K562 (cell line): ENCODE measurements at regions not wholly inside any gene's neighbourhood (a gene's known extent, or its start where the extent isn't known, plus 50 kb on each side); places are given as distances from the start of the nearest gene placed in this dataset.

Experiments used
- ATAC-seq: fragments of 200-7000 bp; cut with Tn5 transposase; 3 replicates; pipeline ENCODE4 v1.9.1; 2020; ENCODE audit warnings: moderate library complexity
- BruUV-seq: library from RNA; stranded (reverse); fragments of 400-500 nt; replicated peaks from 2 replicates; lab custom pipeline; 2021; lab: Mats Ljungman, UMichigan
- CTCF ChIA-PET: fragments of 300-600 bp; formaldehyde crosslinking; extraction: SDS; loops from one replicate; lab custom pipeline; 2021; ENCODE audit warnings: low intra/inter-chr PET ratio; lab: Yijun Ruan, JAX
- POLR2A ChIA-PET: fragments of 300-600, 350-650 bp; sonication (Branson Sonifier 250); formaldehyde crosslinking; extraction: SDS; loops from one replicate; lab custom pipeline; 2021; ENCODE audit warnings: antibody characterized with exemption, inconsistent platforms; lab: Yijun Ruan, JAX
- DNase-seq, 4 experiments: peaks; one replicate each; pipeline versions ENCODE4 v3.0.0 to v3.0.0-alpha.2; 2011 to 2018; ENCODE audit warnings: low spot score in 3 of 4, mixed read lengths in 3 of 4; ENCODE audit errors: extremely low read depth in 1 of 4
- FAIRE-seq: peaks from 2 replicates; lab custom pipeline; 2011; peaks lifted over from hg19 to GRCh38; lab: Jason Lieb, UNC
- H2AFZ ChIP-seq: 2 replicates; pipeline ENCODE4 v1.6.0; 2011; ENCODE audit warnings: low read depth, low read length, control low read depth, inconsistent platforms
- H3K27ac ChIP-seq: fragments of 200-600 bp; 3 replicates; pipeline ENCODE4 v1.8.0; 2011; ENCODE audit warnings: low read depth, mild to moderate bottlenecking, control low read depth, inconsistent platforms, low read length, moderate library complexity, mixed read lengths; ENCODE audit errors: extremely low read depth
- H3K27me3 ChIP-seq, 2 experiments: fragments of 300-600 bp in 1 of 2; 2 replicates in 1 of 2; 3 replicates in 1 of 2; pipeline versions ENCODE4 v1.6.0 to v1.8.0; 2011; ENCODE audit warnings: inconsistent platforms in 2 of 2, low read length in 2 of 2, mild to moderate bottlenecking in 1 of 2, mixed read lengths in 1 of 2, moderate library complexity in 1 of 2; ENCODE audit not compliant: control insufficient read depth in 2 of 2, insufficient read depth in 2 of 2
- H3K36me3 ChIP-seq: fragments of 300-600 bp; 3 replicates; pipeline ENCODE4 v1.8.0; 2011; ENCODE audit warnings: mild to moderate bottlenecking, low read length, inconsistent platforms; ENCODE audit not compliant: control insufficient read depth, insufficient read depth
- H3K4me1 ChIP-seq, 2 experiments: fragments of 200-600 bp in 1 of 2; replicated peaks in 1 of 2; 2 replicates in 1 of 2; 3 replicates in 1 of 2; pipeline versions ENCODE4 v1.5.1 to v1.8.0; 2011; ENCODE audit warnings: inconsistent platforms in 2 of 2, low read length in 2 of 2, mild to moderate bottlenecking in 1 of 2, mixed read lengths in 1 of 2, moderate library complexity in 1 of 2; ENCODE audit not compliant: control insufficient read depth in 2 of 2, insufficient read depth in 2 of 2
- H3K4me2 ChIP-seq: 2 replicates; pipeline ENCODE4 v1.6.1; 2011; ENCODE audit warnings: low read length, control low read depth, inconsistent platforms, mixed read lengths; ENCODE audit not compliant: insufficient read depth
- H3K4me3 ChIP-seq: fragments of 200-600 bp; sonication (generic), shearing (Covaris generic); 2 replicates; pipeline ENCODE4 v1.5.1; 2016; ENCODE audit warnings: control low read depth, inconsistent platforms
- H3K79me2 ChIP-seq: fragments of 200-600 bp; 3 replicates; pipeline ENCODE4 v1.8.0; 2011; ENCODE audit warnings: low read length, inconsistent platforms; ENCODE audit not compliant: control insufficient read depth, insufficient read depth
- H3K9ac ChIP-seq, 2 experiments: 2 replicates each; pipeline versions ENCODE4 v1.6.0 to v1.6.1; 2011; ENCODE audit warnings: low read depth in 2 of 2, low read length in 2 of 2, control low read depth in 1 of 2, inconsistent platforms in 1 of 2, mild to moderate bottlenecking in 1 of 2, mixed read lengths in 1 of 2; ENCODE audit not compliant: insufficient read depth in 1 of 2
- H3K9me1 ChIP-seq: one replicate; pipeline ENCODE4 v1.6.0; 2011; ENCODE audit warnings: inconsistent platforms, mild to moderate bottlenecking, low read length, moderate library complexity; ENCODE audit not compliant: control insufficient read depth, insufficient read depth
- H3K9me3 ChIP-seq: replicated peaks from 2 replicates; pipeline ENCODE4 v1.5.1; 2011; ENCODE audit warnings: low read depth, low read length, inconsistent platforms; ENCODE audit not compliant: control insufficient read depth, insufficient read depth
- H4K20me1 ChIP-seq: replicated peaks from 2 replicates; pipeline ENCODE4 v1.6.1; 2011; ENCODE audit warnings: low read length, inconsistent platforms, mixed read lengths; ENCODE audit not compliant: control insufficient read depth, insufficient read depth
- ETS1 ChIP-seq: conservative IDR thresholded peaks from 2 replicates; pipeline ENCODE4 v1.6.1; 2011; ENCODE audit warnings: low read depth, mild to moderate bottlenecking, low read length; ENCODE audit not compliant: control insufficient read depth
- FOSL1 ChIP-seq: fragments of 200-800 bp; sonication (Bioruptor generic); conservative IDR thresholded peaks from 2 replicates; pipeline ENCODE4 v1.6.1; 2016; ENCODE audit warnings: missing genetic modification characterization, missing compliant biosample characterization
- L3MBTL2 ChIP-seq: fragments of 450-650 bp; IDR thresholded peaks from 2 replicates; pipeline ENCODE4 v1.6.1; 2016; ENCODE audit warnings: mild to moderate bottlenecking, moderate library complexity
- LEF1 ChIP-seq: fragments of 450-650 bp; IDR thresholded peaks from 2 replicates; pipeline ENCODE4 v1.6.1; 2016; ENCODE audit warnings: mild to moderate bottlenecking
- NCOA2 ChIP-seq, 2 experiments: fragments of 450-650 bp; IDR thresholded peaks; 2 replicates each; pipeline ENCODE4 v1.6.1; 2018; ENCODE audit warnings: mild to moderate bottlenecking in 2 of 2, moderate library complexity in 1 of 2; ENCODE audit not compliant: partially characterized antibody in 2 of 2
- NRF1 ChIP-seq, 2 experiments: fragments of 450-650 bp; IDR thresholded peaks in 1 of 2; conservative IDR thresholded peaks in 1 of 2; 2 replicates each; pipeline ENCODE4 v1.6.1; 2014; ENCODE audit warnings: mild to moderate bottlenecking in 2 of 2
- RFX5 ChIP-seq: IDR thresholded peaks from 2 replicates; pipeline ENCODE4 v1.6.1; 2011; ENCODE audit warnings: low read depth, mild to moderate bottlenecking, improper control_type of control experiment, low read length
- SMARCE1 ChIP-seq: fragments of 450-650 bp; IDR thresholded peaks from 2 replicates; pipeline ENCODE4 v1.7.1; 2016; ENCODE audit warnings: mild to moderate bottlenecking
- TAF1 ChIP-seq: IDR thresholded peaks from 2 replicates; pipeline ENCODE4 v1.6.1; 2011; ENCODE audit warnings: mild to moderate bottlenecking, low read length, moderate library complexity; ENCODE audit not compliant: insufficient read depth, control insufficient read depth, severe bottlenecking; ENCODE audit errors: extremely low read depth
- TCF7 ChIP-seq: sonication (generic); IDR thresholded peaks from 2 replicates; pipeline ENCODE4 v1.6.1; 2016; ENCODE audit warnings: antibody characterized with exemption, borderline replicate concordance
- XRCC3 ChIP-seq: fragments of 450-650 bp; IDR thresholded peaks from 2 replicates; pipeline ENCODE4 v1.6.1; 2017; ENCODE audit warnings: mild to moderate bottlenecking, moderate library complexity
- ZBTB1 ChIP-seq: sonication (generic); formaldehyde crosslinking; IDR thresholded peaks from 2 replicates; pipeline ENCODE4 v1.8.1; 2023; ENCODE audit warnings: missing genetic modification reagents, low read depth, mild to moderate bottlenecking, borderline replicate concordance
- ZC3H4 ChIP-seq: sonication (generic); formaldehyde crosslinking; IDR thresholded peaks from 2 replicates; pipeline ENCODE4 v1.9.0; 2021; ENCODE audit warnings: missing genetic modification reagents, borderline replicate concordance
- ZNF174 ChIP-seq: fragments of 250-450 bp; sonication (Bioruptor Pico); IDR thresholded peaks from 2 replicates; pipeline ENCODE4 v1.4.0; 2020; ENCODE audit warnings: mild to moderate bottlenecking
- ZNF655 ChIP-seq: fragments of 250-450 bp; sonication (Bioruptor Pico); IDR thresholded peaks from 2 replicates; pipeline ENCODE4 v1.5.0; 2021
- WGBS: fragments of 100-300 bp; shearing (Covaris generic); methylation state at CpG from one replicate; pipeline ENCODE4 v1.1.6; 2016; ENCODE audit warnings: low coverage, mixed read lengths; ENCODE audit not compliant: insufficient coverage; ENCODE audit errors: missing lambda C conversion rate; 5-methylcytosine and 5-hydroxymethylcytosine counted together
- in situ Hi-C: fragments of 300-500 bp; cut with MboI; formaldehyde crosslinking; loops from 4 replicates; pipeline ENCODE4 v1.15.0; 2018; ENCODE audit warnings: inconsistent platforms, mixed read lengths
- intact Hi-C: fragments of 100-400 bp; cut with micrococcal nuclease; formaldehyde crosslinking; loops from 2 replicates; pipeline ENCODE4 v1.14.2; 2022
- TF ChIP-seq, protein P1 (sequence below): fragments of 250-450 bp; sonication (Bioruptor Pico); IDR thresholded peaks from 2 replicates; pipeline ENCODE4 v1.5.1; 2021; ENCODE audit warnings: mild to moderate bottlenecking

DNA sequence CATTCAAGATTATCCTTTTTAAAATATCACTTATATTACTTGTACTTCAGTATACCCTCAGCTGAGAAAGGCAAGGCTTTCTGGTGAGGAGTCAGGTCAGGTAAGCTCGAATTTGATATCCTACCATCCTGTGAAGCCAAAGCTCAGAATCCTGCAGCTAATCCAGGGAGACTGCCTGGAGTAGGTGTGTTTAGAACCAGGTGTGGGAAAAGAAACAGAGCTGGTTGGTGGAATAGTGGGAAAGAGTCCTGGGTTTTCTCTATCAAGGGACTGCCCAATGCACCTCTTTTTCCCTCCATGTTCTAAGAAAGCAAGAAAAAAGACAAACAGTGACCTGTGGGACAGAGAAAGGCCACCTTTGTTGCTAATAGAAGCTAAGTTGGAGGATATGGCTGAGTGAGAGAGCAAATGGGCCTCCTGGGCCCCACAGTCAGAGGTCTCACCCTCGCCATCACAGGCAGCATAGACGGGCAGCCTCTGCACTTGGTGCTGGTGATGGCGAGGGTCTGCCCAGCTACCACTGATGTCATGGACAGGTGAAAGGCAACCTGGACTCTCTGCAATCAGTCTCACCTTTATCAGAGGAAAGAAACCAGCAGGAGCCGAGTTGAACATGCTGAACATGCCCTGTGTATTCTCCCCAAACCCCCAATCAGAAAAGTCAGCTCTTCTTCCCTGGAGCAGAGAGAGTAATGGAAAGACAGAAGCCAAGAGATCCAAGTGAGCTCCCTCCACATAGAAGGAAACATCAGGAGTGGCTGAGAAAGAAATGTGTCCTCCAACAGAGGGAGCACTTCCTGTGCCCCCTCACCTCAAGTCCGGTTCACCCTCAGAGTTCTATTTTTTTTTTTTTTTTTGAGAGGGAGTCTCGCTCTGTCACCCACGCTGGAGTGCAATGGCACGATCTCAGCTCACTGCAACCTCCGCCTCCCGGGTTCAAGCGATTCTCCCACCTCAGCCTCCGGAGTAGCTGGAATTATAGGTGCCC is 491.3 kb downstream of the BUD13 start (continued):
- TF ChIP-seq TCF7, result no peak
- TF ChIP-seq, all 486 proteins: peak for 3

DNA sequence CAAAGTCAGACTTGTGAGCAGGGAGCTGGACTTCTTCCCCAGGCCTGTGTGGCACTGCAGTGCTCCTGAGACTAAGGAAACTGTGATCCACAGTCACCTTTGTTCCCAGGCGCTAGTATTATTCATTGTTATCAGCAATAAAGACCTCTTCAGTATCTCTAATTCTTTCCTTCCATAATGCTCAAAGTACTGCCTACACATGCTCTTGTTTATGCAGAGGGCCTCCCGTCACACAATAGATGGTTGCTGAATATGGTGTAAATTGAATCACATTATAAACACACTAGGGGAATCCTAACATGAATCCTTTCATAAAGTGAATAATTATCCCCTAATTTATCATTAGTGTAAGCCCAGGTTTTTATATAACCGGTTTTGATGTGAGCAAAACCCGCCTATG is 493.3 kb downstream of the BUD13 start:
- H3K4me3 ChIP-seq, result no peak overlapping the region
- no TSS peak for BruUV-seq
- in situ Hi-C loops (loop anchor here (10.0 kb wide), 2 partner anchors 945 to 1505 kb away; no protein-coding TSS in a partner anchor), intact Hi-C loops (loop anchor here (5.0 kb wide), 1 partner anchor 413 kb away; no protein-coding TSS in a partner anchor)
- H2AFZ ChIP-seq, result no peak overlapping the region
- FAIRE-seq (no peak), DNase-seq (no peak), ATAC-seq (no peak)
- no peaks in the 10 kb centered on the region for H3K79me2 ChIP-seq
- H3K9me3 ChIP-seq, result no peaks in the 10 kb centered on the region
- no peaks in the 10 kb centered on the region for H3K9me1 ChIP-seq
- no peak overlapping the region for H3K27ac ChIP-seq
- POLR2A ChIA-PET, result interaction anchor here (0.7 to 0.8 kb wide), 2 partner anchors 104 to 379 kb away, joined by 3 read pairs; no protein-coding TSS in a partner anchor
- H3K9ac ChIP-seq, result no peak overlapping the region
- CTCF ChIA-PET, result no interaction called here
- no peaks in the 10 kb centered on the region for H4K20me1 ChIP-seq
- H3K4me1 ChIP-seq, result peaks cover 0 to 13% of the 10 kb centered on the region in 2 experiments; a peak in 2 of 5 replicates
- no peaks in the 10 kb centered on the region; a peak in 1 of 5 replicates for H3K27me3 ChIP-seq
- no peak overlapping the region for H3K4me2 ChIP-seq
- H3K36me3 ChIP-seq, result no peaks in the 10 kb centered on the region
- WGBS, result 6% methylated on average over 4 of the region's 4 CpGs
- TF ChIP-seq NCOA2 (IDR thresholded peaks at IDR 0.05; ENCODE audit: partially characterized antibody in 2 of 2) (no peak), ZNF655 (CRISPR knock-in tag) (no peak), ZC3H4 (CRISPR knock-in tag) (no peak), LEF1 (no peak), FOSL1 (tag) (no peak), L3MBTL2 (no peak), XRCC3 (no peak), SMARCE1 (no peak), NRF1 (conservative IDR thresholded peaks at IDR 0.05 in 1 of 2, IDR thresholded peaks at IDR 0.05 in 1 of 2) (no peak), ZNF174 (CRISPR knock-in tag) (no peak), TAF1 (no peak), ETS1 (no peak), ZBTB1 (CRISPR knock-in tag) (no peak), RFX5 (no peak)
- TF ChIP-seq, protein P1, sequence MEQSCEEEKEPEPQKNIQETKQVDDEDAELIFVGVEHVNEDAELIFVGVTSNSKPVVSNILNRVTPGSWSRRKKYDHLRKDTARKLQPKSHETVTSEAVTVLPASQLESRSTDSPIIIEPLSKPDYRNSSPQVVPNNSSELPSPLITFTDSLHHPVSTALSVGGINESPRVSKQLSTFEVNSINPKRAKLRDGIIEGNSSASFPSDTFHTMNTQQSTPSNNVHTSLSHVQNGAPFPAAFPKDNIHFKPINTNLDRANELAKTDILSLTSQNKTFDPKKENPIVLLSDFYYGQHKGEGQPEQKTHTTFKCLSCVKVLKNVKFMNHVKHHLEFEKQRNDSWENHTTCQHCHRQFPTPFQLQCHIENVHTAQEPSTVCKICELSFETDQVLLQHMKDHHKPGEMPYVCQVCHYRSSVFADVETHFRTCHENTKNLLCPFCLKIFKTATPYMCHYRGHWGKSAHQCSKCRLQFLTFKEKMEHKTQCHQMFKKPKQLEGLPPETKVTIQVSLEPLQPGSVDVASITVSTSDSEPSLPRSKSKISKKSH (CRISPR knock-in tag), result no peak
